NT2/D1 (cell line): ENCODE measurements at regions not wholly inside any gene's neighbourhood (a gene's known extent, or its start where the extent isn't known, plus 50 kb on each side); places are given as distances from the start of the nearest gene placed in this dataset.

Source experiments
- SUZ12 ChIP-seq: IDR thresholded peaks from 2 replicates; pipeline ENCODE4 v1.6.1; 2011; ENCODE audit not compliant: insufficient read length, insufficient read depth; ENCODE audit errors: extremely low read depth
- YY1 ChIP-seq: IDR thresholded peaks from 2 replicates; pipeline ENCODE4 v1.6.1; 2011; ENCODE audit not compliant: insufficient read length, insufficient read depth
- ZNF274 ChIP-seq: IDR thresholded peaks from 2 replicates; pipeline ENCODE4 v1.6.1; 2011; ENCODE audit warnings: mild to moderate bottlenecking, low read depth, low read length

DNA sequence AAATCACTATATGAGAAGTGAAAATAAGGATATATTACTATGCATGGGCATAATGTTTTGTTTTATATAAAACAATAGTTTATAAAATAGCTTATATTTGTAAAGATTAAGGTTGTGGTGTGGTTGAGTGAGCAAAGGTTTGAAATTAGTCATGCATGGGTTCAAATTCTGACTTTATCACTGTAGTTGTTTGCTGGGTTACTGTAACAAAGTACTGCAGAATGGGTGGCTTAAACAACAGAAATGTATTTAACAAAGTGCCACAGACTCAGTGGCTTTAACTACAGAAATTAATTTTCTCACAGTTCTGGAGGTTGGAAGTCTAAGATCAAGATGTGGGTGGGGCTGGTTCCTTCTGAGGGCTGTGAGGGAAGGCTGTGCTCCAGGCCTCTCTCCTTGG, 184.8 kb upstream of the THRB start:
- no peak for TF ChIP-seq ZNF274
- no peak for TF ChIP-seq YY1
- no peak for TF ChIP-seq SUZ12
